ENCODE measurements at regions not wholly inside any gene's neighbourhood (a gene's known extent, or its start where the extent isn't known, plus 50 kb on each side); places are given as distances from the start of the nearest gene placed in this dataset.

DNA sequence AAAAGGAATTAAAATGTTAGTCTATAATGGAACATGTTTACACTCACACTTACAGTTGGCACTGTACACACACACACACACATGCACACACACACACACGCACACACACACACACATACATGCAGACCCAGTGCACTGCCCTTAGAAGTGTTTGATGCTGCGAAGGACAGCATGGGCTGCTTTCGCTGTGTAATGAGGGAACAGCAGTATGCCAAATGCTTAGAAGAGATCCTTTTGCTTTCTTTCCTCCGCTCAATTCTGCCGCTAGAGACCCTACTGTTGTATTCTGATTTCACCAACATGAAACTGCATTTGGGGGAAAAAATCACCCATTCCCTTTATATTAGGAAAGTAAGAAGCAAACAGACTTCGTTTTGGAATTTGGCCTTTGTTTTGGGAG is 217.9 kb downstream of the ENGASE start:
- TF ChIP-seq, protein P1, sequence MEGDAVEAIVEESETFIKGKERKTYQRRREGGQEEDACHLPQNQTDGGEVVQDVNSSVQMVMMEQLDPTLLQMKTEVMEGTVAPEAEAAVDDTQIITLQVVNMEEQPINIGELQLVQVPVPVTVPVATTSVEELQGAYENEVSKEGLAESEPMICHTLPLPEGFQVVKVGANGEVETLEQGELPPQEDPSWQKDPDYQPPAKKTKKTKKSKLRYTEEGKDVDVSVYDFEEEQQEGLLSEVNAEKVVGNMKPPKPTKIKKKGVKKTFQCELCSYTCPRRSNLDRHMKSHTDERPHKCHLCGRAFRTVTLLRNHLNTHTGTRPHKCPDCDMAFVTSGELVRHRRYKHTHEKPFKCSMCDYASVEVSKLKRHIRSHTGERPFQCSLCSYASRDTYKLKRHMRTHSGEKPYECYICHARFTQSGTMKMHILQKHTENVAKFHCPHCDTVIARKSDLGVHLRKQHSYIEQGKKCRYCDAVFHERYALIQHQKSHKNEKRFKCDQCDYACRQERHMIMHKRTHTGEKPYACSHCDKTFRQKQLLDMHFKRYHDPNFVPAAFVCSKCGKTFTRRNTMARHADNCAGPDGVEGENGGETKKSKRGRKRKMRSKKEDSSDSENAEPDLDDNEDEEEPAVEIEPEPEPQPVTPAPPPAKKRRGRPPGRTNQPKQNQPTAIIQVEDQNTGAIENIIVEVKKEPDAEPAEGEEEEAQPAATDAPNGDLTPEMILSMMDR (optimal IDR thresholded peaks at IDR 0.05 in 1 of 3, IDR thresholded peaks at IDR 0.05 in 1 of 3, conservative IDR thresholded peaks at IDR 0.05 in 1 of 3; ENCODE audit: extremely low read depth in 1 of 3, insufficient read depth in 2 of 3, low read length in 3 of 3) = no peak
- TF ChIP-seq EZH2 (IDR thresholded peaks at IDR 0.05; ENCODE audit: low read length) = no peak

Data from keratinocyte (primary cell).